ENCODE measurements at regions not wholly inside any gene's neighbourhood (a gene's known extent, or its start where the extent isn't known, plus 50 kb on each side); places are given as distances from the start of the nearest gene placed in this dataset.

DNA sequence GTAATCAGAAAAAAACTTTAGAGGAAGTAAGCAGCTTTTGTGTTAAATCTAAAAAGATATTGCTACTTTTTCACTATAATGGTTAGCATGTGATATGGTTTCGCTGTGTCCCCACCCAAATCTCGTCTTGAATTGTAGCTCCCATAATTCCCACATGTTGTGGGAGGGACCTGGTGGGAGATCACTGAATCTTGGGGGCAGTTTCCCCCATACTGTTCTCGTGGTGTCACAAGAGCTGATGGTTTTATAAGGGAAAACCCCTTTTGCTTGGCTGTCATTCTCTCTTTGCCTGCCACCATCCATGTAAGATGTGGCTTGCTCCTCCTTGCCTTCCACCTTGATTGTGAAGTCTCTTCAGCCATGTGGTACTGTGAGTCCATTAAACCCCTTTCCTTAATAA, 117.1 kb downstream of the KCNJ2 start:
- no peak for TF ChIP-seq POLR2AphosphoS5 (IDR thresholded peaks at IDR 0.05; ENCODE audit: low read depth)
- TF ChIP-seq, protein P1, sequence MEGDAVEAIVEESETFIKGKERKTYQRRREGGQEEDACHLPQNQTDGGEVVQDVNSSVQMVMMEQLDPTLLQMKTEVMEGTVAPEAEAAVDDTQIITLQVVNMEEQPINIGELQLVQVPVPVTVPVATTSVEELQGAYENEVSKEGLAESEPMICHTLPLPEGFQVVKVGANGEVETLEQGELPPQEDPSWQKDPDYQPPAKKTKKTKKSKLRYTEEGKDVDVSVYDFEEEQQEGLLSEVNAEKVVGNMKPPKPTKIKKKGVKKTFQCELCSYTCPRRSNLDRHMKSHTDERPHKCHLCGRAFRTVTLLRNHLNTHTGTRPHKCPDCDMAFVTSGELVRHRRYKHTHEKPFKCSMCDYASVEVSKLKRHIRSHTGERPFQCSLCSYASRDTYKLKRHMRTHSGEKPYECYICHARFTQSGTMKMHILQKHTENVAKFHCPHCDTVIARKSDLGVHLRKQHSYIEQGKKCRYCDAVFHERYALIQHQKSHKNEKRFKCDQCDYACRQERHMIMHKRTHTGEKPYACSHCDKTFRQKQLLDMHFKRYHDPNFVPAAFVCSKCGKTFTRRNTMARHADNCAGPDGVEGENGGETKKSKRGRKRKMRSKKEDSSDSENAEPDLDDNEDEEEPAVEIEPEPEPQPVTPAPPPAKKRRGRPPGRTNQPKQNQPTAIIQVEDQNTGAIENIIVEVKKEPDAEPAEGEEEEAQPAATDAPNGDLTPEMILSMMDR (IDR thresholded peaks at IDR 0.05; ENCODE audit: insufficient read depth, low read length) = no peak
- no peak for TF ChIP-seq GABPA (IDR thresholded peaks at IDR 0.05; ENCODE audit: low read depth)
- TF ChIP-seq, protein P2, sequence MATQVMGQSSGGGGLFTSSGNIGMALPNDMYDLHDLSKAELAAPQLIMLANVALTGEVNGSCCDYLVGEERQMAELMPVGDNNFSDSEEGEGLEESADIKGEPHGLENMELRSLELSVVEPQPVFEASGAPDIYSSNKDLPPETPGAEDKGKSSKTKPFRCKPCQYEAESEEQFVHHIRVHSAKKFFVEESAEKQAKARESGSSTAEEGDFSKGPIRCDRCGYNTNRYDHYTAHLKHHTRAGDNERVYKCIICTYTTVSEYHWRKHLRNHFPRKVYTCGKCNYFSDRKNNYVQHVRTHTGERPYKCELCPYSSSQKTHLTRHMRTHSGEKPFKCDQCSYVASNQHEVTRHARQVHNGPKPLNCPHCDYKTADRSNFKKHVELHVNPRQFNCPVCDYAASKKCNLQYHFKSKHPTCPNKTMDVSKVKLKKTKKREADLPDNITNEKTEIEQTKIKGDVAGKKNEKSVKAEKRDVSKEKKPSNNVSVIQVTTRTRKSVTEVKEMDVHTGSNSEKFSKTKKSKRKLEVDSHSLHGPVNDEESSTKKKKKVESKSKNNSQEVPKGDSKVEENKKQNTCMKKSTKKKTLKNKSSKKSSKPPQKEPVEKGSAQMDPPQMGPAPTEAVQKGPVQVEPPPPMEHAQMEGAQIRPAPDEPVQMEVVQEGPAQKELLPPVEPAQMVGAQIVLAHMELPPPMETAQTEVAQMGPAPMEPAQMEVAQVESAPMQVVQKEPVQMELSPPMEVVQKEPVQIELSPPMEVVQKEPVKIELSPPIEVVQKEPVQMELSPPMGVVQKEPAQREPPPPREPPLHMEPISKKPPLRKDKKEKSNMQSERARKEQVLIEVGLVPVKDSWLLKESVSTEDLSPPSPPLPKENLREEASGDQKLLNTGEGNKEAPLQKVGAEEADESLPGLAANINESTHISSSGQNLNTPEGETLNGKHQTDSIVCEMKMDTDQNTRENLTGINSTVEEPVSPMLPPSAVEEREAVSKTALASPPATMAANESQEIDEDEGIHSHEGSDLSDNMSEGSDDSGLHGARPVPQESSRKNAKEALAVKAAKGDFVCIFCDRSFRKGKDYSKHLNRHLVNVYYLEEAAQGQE (IDR thresholded peaks at IDR 0.05; ENCODE audit: insufficient replicate concordance, low read depth) = no peak
- no peak for TF ChIP-seq SPI1 (IDR thresholded peaks at IDR 0.05; ENCODE audit: borderline replicate concordance, low read depth)

All from HL-60 (cell line).